GM18868 (cell line): ENCODE measurements at regions not wholly inside any gene's neighbourhood (a gene's known extent, or its start where the extent isn't known, plus 50 kb on each side); places are given as distances from the start of the nearest gene placed in this dataset.
A peak's percentile ranks its signal among the peaks of the same experiment; 100 is the strongest.

ENCODE experiments used
- ATAC-seq: cut with Tn5 transposase; IDR thresholded peaks from one replicate; pipeline ENCODE4 v1.9.1; 2021; ENCODE audit warnings: mild to moderate bottlenecking, moderate library complexity; ENCODE audit not compliant: unreplicated experiment

DNA sequence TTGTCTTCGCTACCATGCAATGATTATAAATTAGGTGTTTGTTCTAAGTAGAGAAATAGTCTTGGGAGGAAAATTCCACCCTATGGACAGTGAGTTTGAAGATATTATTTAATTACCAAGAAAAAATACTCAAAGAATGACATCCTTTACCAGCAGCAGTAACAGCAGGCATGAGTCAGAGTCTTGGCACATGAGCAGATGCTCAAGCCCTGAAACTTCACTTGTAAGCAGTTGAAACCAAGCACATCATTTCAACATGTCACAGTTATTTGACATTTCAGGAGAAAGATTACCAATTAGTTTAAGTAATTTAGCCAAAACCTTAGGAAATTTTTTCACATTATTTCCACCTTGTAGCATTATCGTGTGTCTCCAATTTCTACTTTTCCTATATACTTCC lies 99.2 kb downstream of the C12orf50 start:
- no peak for ATAC-seq

DNA sequence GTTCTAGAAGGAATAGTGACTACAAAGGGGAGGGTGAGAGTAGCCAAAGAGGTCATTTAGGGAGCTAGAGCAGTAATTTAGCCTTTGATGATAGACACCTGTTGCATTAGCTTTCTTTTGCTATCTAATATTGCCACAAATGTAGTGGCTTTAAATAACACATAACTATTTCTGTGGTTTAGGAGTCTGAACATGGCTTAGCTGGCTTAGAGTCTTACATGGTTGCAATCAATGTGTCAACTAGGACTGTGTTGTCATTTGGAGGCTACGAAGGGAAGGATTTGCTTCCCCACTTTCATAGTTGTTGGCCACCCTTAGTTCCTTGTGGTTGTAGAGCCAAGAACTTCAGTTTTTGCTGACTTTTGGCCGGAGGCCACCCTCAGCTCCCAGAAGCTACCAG lies 99.9 kb downstream of the C12orf50 start:
- ATAC-seq, result no peak

DNA sequence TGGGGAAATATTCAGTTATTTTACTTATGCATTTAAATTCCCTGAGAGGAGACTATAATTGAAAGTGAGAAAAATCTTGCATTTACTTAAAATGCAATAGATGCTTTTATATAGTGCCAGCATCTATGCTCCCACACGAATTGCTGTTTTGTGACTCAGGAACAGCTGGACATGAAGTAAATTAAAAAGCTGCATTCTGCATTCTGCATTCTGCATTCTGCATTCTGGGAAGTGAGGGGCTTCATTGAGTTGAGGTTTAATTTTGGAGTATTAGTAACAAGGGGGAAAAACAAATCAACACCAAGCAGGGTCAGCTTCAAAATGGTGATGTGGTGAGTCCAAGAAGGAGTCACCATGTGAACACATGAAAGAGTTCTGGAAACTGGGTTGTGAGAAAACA lies 101.2 kb downstream of the C12orf50 start:
- no peak for ATAC-seq

DNA sequence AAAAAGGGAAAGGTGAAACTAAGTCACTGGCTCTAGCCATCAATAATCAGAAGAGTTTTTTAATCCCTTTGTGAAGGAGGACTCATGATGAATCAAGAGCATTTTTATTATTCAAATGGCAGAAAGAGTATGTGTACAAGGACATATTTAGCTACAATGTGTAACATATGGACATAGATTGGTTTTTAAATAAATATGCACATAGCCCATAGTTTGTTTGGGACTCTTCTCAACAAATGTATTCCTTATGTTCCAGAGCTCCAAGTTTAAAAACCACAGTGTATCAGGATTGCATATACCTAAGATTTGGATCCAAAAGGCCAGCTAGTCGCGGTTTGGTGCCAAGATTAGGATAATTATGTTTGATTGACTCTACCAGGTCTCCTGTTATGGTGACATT lies 104.2 kb downstream of the C12orf50 start:
- no peak for ATAC-seq

DNA sequence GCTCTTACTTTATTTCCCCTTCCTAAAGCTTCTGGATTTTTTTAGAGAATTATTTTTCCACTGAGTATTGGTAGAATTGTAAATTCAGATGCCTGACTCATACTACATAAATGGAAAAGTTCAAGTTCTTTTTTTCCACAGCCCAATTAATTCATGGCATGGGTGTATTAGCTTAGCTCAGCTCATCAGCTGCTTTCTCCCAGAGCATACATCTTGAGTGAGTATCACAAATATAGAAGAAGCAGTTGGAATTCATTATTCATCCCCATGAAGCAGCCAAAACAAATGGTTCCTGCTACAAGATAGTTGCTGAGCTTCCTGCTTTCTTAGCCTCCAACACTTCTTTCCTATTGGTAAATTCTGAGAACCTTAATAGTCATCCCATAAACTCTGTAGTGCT lies 105.1 kb downstream of the C12orf50 start:
- ATAC-seq, result no peak

DNA sequence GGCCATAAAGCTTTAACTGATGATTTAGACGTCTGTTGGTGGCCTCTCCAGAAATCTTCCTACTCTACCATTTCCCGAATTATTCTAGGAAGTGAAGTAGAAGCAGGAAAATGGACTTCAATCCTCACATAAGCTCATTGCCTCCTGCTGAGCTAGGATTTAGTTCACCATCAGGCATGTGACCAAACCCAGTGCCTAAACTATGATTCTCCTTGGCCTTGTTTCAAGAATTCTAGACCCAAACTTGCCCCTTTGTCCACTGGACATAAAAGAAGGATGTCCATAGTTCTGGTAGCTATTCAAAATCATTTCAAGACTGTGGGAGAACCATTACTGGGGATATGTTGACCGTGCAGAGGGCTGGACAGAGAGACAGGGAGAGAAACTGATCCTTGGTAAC lies 105.8 kb downstream of the C12orf50 start:
- no peak for ATAC-seq

DNA sequence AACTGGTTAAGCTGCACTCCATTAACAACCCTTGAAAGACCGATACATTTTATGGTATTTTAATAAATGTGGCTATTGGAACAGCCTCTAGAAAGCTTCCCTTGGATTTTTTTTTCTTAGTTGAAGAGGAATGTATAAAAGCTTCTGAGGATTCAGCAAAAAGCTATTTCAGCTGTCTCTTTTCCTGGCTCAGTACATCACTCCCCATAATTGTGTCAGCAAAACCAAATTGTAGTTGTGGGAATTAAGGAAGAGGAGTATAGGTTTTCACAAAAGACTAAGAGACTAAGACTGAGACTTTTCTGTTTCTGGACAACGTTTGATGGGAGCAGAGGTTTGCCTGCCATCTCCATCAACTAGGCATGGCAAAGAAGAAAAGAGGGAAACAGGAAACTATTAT lies 106.5 kb downstream of the C12orf50 start:
- no peak for ATAC-seq

DNA sequence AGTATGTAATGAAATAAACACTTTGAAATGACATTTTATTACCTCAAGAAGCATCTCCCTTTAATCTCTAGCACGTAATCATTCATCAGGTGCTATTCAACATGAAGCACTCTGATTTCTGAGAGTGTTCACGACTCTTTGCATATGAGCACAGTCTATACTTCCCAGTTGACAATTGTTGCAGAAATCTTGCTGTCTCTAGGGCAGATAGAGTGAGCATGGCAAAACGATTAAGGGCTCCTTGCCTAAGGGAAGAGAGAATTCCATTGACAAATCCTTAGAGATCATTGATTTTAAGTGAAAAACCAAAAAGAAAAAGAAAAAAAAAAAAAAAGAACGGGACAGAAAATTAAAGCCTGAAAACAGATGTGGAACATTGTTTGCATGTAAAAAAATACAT lies 107.6 kb downstream of the C12orf50 start:
- no peak for ATAC-seq

DNA sequence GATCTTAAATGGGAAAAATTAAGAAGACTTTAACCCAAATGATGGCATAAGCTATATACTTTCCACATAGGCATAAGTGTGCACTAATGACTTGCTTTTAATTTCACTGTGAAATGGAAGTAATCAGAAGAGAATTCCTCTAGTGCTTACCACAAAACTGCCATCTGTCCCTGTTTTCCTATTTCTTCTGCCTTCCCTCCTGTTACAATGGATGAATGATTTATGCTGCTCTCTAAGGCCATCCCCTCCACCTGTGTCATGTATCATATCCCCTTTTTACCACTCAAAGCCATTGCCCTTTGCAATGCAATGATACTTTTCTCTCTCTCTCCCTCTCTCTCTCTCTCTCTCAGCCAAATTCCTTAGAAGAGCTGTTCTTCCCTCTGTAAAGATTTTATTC lies 109.1 kb downstream of the C12orf50 start:
- no peak for ATAC-seq

DNA sequence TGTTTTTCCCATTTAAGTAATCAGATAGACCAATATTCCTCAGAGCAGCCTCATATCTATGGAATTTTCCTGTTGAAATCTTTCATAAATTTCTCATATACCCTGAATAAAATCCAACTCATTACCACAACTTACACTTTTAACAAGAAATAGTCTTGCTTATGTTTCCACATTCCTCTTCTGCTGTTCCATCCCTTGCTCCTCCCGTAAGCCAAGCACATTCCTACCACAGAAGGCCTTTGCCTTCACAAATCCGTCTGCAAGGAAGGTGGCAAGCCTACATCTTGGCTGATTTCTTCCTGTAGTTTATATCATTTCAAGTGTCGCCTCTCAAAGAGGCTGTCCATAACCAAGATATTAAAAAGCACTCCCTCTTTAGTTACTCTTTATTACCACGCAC lies 127.7 kb downstream of the C12orf50 start:
- ATAC-seq, result no peak

DNA sequence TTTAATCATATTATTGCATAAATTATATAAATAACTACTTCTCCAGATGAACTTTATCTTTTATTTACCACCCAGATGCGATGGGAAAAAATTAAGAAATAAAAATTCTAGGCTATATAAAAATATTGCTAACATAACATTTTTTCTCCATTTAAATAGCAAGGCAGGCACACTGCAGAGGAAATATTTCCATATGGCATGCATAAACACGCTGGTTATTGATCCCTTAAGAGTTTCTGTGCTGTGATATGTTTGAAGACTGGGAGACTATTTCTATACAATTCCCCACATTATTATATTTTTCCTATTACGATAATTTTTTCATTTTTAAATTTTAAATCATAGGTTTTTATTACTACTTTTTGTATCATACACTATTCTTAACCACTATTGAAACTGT lies 131.5 kb downstream of the C12orf50 start:
- no peak for ATAC-seq

DNA sequence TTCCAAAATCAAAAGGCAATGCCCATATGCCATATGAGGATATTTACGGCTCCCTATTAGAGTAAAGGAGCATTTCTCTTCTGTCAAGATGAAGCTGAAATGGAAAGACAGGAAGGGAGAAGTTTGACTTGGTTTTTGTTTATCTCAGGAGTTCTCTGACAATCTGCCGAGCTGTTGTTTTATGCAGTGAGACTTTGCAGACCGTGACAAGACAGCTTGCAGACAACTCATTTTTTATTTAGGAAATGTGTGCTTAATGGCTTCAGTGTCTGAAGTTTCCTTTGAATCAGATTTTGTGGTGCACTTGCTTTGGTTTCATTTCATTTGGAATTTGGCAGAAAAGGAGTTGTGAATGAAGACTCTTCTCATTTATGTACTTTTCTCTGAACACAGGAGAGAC lies 145.4 kb downstream of the C12orf50 start:
- no peak for ATAC-seq

DNA sequence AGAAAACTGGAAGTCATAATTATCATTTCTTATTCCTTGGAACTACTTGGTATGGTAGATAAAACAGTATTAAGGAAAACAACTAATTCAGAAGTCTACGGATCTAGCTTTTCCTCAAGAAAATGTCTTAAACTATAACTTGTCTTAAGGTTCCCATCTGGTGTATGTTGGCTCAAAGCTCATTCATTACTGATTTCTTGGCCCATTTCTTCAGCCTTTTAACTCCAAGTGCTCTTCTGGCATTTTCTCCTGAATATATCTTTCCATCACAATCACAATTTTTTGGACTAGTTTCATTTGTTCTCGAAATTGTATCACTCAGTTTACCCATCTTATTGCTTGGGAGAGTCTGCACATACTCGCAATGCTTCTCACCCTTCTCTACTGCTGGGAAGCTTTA lies 150.1 kb downstream of the C12orf50 start:
- ATAC-seq, result no peak

DNA sequence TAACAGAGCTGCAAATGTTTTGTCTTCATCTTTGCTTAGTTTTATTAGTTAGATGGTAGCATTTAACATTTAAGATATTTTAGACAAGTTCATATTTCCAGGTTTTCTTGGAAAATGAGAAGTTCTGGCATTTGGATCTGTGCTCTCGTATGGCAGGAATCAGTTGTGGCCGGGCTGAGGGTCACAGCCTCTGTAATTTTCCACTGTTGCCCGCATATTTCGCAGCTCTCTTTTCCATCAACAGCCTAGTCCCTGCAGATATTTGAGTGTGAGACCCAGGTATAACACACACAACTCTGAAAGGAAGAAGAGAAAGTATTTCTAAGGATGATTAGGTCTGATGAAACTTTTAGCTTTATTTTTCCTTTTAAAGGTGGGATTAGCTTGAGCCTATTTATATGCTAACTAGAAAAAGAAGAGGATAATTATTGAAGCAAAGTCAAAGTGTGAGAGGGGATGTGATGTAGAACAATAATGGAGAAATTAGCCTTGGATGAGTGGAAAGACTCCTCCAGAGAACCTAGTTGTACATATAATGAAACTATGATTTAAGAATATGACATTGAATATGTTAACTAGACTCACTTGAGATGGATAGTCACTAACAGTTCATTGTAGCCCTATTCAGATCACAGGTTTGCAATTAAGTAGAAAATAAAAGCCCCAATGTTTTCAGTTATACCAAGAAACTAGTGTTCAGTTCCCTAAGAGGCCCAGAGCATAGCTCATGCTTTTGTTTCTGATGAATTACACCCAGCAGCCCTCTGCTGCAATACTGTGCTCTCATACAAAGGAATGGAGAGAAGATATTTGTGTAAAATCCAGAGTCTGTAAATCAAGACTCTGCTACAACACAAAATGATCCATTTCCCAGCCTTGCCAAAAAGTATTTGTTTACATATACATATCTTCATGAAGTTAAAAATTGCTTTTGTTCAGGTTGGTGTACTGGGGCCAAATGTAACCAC lies 158.4 kb downstream of the C12orf50 start:
- ATAC-seq, result no peak

DNA sequence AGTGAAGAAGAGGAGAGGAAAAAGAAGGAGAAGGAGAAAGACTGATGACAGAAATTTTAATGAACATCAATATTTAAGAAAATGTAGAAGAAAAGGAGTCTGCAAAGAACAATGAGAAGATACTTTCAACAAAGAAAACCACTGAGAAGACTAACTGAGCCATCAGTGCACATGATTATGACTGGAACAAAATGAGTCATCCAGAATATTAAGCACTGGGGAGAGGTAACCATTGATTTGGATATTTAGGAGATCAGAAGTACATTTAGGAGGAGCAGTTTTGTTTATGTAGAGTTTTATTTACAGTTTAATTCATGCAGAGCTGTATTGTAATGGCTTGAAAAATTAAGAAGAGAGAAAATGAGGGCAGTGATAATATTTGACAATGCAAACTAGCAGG lies 159.1 kb downstream of the C12orf50 start:
- ATAC-seq, result peak; percentile 57

DNA sequence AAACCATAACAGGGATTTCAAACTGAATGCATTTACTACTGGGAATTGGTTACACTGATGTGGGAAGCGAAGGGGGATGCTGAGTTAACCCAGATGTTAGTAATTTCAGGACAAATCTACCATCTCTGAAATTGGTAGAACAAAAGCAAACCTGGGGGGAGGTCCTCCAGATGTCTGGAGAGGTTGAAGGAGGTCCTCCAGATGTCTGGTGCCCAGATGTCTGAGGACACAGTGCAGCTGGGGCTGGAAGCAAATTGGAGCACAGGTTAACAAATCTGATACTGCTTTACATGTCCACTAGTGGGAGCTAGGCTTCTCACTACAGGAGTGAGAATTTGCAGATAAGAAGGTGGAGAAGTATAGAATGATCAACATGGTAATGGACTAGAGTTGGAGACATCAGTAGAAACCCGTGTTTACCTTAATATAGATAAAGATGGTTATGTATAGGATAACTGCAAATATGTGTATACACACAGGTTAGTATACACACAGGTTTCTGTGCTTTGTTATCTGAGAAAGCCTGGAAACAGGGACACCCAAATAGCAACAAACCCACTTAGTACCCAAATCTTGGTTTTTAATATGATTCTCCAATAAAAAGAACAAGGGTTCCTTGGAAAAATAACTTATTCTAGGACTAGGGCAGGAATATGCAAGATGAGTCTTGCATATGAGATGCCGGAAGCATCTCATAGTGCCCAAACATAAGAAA lies 162.5 kb downstream of the C12orf50 start:
- peak; percentile 45 for ATAC-seq

DNA sequence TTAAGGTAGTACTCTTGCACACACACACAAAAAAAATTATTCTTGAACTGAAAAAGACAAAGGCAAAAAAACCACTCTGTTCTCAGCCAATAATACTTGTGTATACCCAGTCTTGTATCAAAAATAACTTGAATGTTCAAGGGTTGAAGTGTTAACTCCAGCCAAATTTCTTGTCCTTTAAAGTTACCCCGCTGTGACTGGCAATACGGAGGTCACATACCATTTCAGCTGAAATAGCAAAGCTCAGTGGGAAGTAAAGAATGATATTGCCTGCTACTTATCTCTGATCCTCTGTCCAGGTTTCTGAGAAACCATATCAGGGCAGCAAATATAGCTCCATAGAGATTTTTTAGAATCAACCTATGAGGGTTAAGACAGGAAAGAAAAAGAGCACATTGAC lies 167.4 kb downstream of the C12orf50 start:
- no peak for ATAC-seq

DNA sequence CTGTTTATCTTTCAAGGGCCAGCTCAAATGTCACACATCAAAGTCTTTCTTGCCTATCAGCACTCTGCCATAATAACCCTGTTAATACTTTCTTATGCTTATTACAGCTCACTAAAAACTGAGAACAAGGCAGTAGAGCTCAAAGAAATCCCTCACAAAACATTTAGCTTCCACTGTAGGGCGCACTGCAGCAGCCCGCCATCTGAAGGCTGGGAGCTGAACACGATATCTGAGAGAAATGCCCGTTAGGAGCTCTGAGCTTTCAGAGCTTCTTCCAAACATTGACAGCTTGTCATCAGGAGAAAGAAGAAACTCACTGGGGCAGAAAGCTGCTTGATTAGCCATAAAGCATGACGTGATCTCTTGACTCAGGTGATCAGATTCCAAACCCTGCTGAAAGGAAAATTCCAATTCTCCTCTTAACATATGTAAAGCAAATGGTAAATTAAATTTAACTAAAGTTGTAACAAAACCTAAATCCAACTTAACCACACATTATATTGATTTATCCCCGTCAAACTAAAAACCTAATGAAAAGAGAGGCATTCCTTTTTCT lies 175.7 kb downstream of the C12orf50 start:
- no peak for ATAC-seq

DNA sequence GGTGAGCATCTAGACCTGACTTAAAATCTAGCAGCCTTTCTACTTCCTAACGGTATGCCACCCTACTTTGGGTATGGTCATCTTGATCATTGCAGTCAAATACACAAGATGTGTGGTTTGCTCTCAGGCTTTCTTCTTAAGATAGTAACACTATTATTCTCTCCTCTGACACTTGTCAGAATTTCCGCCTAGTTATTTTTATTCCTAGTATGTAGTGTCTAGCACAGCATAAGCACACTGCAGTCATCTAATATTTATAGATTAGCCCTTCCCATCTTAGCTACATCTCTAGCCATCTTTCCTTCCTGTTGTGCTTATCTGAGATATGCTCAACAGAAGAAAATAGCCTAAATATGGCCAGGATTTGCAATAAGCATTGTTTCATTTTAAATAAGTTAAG lies 180.1 kb downstream of the C12orf50 start:
- ATAC-seq, result no peak

DNA sequence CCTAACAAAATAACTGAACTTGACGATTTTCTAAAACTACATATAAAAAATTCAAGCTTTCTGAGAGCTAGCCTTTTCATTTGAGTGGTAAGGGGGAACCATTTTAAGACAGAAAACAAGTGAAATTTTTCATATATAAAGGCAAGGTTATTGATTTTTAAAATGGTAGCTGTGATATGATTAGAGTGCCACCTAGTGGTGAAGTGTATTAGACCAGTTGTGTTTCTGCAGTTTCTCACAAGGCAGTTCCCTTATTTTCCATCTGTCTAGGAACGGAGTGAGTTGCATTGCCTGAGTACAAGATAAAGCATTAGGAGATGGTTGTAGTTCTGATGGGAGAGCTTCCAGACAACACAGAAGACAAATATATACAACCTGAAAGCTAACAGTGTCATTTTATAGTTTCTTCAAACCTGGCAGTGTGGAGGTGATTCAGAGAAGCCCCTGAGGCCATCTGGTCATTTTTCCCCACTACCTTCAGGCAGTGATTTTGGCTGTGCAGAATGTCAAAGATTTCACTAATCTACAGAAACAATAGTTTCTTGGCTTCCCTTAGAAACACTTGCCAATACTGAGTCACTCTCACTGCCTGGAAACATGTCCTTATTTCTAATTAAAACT lies 180.8 kb downstream of the C12orf50 start:
- peak; percentile 76 for ATAC-seq

DNA sequence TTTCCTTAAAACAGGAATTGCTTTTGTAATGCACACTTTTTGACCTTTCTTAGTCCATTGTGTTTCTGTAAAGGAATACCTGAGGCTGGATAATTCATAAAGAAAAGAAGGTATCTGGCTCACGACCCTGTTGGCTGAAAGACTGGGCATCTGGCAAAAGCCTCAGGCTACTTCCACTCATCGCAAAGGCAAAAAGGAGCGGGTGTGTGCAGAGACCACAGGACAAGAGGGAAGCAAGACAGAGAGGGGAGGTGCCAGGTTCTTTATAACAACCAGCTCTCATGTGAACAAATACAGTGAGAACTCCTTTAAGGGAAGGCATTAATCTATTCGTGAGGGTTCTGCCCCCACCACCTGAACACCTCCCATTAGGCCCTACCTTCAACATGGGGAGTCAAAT lies 182.1 kb downstream of the C12orf50 start:
- no peak for ATAC-seq
